GM18511 (cell line): ENCODE measurements at regions not wholly inside any gene's neighbourhood (a gene's known extent, or its start where the extent isn't known, plus 50 kb on each side); places are given as distances from the start of the nearest gene placed in this dataset.
"Not testable (repeated sequence)": the region's sequence is repeated elsewhere in the genome, so short reads cannot be mapped to it uniquely, and the experiment has no call there.

Source experiments
- ATAC-seq: cut with Tn5 transposase; IDR thresholded peaks from one replicate; pipeline ENCODE4 v1.9.1; 2021; ENCODE audit warnings: mild to moderate bottlenecking, moderate library complexity; ENCODE audit not compliant: unreplicated experiment

- ATAC-seq = not testable (repeated sequence)
Observed at GRCh38 chr2:200201839-200202238, 104.7 kb upstream of the SPATS2L start.

- ATAC-seq = no peak
Observed at GRCh38 chr2:200203381-200203827, 103.1 kb upstream of the SPATS2L start.

- ATAC-seq = no peak
Observed at GRCh38 chr2:200208041-200208440, 98.5 kb upstream of the SPATS2L start.

GRCh38 chr2:200209030-200209429, 97.5 kb upstream of the SPATS2L start:
- no peak for ATAC-seq

- no peak for ATAC-seq
Observed at GRCh38 chr2:200211643-200212042, 94.8 kb upstream of the SPATS2L start.

GRCh38 chr2:200212862-200213425, 93.5 kb upstream of the SPATS2L start:
- ATAC-seq = no peak

GRCh38 chr2:200216310-200216709, 90.2 kb upstream of the SPATS2L start:
- no peak for ATAC-seq

GRCh38 chr2:200217320-200217719, 89.2 kb upstream of the SPATS2L start:
- ATAC-seq = no peak

GRCh38 chr2:200218645-200219044, 87.8 kb upstream of the SPATS2L start:
- ATAC-seq = no peak

GRCh38 chr2:200219309-200220113, 87.0 kb upstream of the SPATS2L start:
- no peak for ATAC-seq

GRCh38 chr2:200220251-200220650, 86.2 kb upstream of the SPATS2L start:
- ATAC-seq = no peak

GRCh38 chr2:200221055-200221955, 85.2 kb upstream of the SPATS2L start:
- ATAC-seq = no peak

GRCh38 chr2:200222791-200223190, 83.7 kb upstream of the SPATS2L start:
- ATAC-seq = no peak

- ATAC-seq = no peak
Observed at GRCh38 chr2:200223205-200223784, 83.2 kb upstream of the SPATS2L start.

- no peak for ATAC-seq
Observed at GRCh38 chr2:200225951-200226350, 80.5 kb upstream of the SPATS2L start.

GRCh38 chr2:200226451-200227426, 79.8 kb upstream of the SPATS2L start:
- no peak for ATAC-seq

GRCh38 chr2:200230716-200231115, 75.8 kb upstream of the SPATS2L start:
- ATAC-seq = no peak

- no peak for ATAC-seq
Observed at GRCh38 chr2:200235533-200235932, 71.0 kb upstream of the SPATS2L start.

GRCh38 chr2:200239216-200239615, 67.3 kb upstream of the SPATS2L start:
- ATAC-seq = no peak

- ATAC-seq = no peak
Observed at GRCh38 chr2:200242570-200242969, 63.9 kb upstream of the SPATS2L start.
